GM18502 (cell line): ENCODE measurements at regions not wholly inside any gene's neighbourhood (a gene's known extent, or its start where the extent isn't known, plus 50 kb on each side); places are given as distances from the start of the nearest gene placed in this dataset.
A peak's percentile ranks its signal among the peaks of the same experiment; 100 is the strongest.

ENCODE experiments used
- ATAC-seq: cut with Tn5 transposase; IDR thresholded peaks from one replicate; pipeline ENCODE4 v1.9.1; 2021; ENCODE audit warnings: mild to moderate bottlenecking; ENCODE audit not compliant: unreplicated experiment, poor library complexity

DNA sequence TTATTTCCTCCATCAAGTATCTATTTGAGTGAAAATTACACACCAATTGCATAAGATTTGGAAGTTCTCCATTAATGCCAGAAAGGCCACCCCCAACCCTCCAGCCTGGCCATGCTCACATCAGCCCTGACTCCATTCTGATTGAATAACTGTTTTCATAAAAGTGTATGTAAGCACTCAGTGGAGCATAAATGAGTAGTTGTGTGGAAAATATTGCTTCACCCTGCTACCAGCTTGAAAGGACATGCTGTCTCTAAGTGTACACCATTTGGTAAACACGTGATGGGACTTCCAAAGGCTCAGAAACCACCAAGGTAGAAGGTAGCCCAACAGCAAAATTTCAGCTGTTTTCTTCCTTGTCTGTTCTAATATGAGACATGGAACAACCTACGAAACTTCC is 393.8 kb downstream of the ZNF385D start:
- ATAC-seq: no peak

DNA sequence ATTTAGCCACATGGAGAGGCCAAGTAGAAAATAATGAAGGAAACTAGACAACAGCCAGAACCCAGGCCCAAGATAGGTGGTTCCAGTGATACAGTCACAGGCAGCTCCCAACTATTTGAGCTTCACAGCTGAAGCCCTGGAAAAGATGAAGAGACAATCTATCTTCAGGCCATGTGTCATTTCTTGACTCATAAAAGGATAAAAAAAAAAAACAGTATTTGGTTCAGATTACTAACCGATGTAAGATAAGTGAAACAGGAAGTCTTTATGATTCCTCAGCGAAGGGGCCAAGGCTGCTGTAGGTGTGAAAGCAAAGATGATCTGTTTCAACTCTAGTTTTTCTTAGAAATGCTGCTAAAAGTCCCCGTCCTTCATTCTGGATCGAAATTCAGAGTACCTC is 394.6 kb downstream of the ZNF385D start:
- ATAC-seq: no peak

DNA sequence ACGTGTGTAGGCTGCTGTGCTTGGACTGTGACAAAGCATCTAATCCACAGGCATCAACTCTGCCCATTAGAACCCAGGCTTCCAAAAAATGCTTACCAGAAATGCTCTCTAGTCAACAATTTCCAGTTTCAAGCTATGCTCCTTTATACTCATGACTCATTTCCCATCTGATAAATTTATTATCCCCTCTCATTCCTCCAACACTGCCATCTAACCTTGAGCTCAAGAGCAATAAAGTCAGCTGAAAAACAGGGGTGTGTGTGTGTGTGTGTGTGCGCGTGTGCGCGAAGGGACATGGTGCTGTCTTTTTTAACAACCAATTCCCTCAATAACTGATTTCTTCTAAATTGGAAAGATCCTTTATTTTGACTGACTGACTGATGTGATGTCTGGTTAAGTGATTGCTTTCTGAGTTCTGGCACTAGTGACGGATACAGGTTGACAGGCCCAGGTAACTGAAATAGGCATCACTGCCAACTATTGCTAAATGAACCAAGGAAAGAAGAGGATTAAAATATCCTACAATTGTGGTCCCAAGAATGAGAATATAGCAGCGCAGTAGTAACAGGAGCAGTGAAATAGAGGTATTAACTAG is 405.5 kb downstream of the ZNF385D start:
- no peak for ATAC-seq

DNA sequence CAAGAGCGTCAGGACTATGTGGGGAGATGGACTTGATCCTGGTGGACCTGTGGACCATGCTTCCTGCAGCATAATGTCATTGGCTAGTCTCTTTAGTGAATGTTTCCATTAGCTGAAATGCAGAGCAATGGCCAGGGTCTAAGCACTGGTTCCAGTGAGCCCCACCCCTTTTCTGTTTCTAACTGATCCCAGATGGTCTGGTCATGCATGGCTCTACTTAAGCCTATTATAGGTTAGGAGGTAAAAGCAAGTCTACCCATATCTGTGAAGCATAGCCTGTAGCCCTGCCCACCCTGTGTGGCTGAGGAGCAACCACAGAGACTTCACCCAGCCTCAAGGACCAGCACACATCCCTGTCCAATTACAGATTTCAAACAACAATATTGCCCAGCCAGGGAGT is 419.2 kb downstream of the ZNF385D start:
- no peak for ATAC-seq

DNA sequence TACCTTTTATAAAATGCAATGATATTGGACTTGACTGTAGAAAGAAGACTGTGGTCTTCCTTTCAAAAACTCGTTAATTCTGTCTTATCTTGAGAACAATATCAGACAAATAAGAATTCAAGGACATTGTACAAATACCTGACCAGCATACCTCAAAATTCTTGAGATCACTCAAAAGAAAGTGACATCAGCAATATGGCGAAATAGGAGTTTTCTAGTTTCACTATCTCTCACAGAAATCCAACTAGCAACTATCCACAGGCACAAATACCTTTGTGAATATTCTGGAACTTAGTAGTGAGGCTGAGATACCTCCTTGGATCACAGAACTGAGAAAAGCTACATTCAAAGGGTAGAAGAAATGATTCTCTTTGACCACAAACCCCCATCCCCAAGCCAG is 419.7 kb downstream of the ZNF385D start:
- no peak for ATAC-seq

DNA sequence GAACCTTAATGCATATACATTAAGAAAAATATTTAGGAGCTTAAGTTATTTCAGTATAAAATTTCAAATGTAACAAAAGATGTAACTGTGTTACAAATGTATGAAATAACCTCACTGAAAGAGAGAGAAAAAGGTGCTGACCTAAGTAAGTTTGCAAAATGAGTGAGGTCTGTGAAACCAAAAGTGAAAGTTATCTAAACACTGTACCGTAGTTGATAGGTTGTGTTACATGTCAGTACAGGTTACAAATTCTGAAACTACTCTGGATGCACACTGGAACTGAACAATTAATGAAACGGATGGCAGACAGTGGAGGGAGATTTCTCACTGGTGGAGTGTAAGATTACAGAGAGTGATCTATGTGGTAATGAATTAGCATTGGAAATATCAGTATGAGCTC is 420.7 kb downstream of the ZNF385D start:
- peak; percentile 85 for ATAC-seq

DNA sequence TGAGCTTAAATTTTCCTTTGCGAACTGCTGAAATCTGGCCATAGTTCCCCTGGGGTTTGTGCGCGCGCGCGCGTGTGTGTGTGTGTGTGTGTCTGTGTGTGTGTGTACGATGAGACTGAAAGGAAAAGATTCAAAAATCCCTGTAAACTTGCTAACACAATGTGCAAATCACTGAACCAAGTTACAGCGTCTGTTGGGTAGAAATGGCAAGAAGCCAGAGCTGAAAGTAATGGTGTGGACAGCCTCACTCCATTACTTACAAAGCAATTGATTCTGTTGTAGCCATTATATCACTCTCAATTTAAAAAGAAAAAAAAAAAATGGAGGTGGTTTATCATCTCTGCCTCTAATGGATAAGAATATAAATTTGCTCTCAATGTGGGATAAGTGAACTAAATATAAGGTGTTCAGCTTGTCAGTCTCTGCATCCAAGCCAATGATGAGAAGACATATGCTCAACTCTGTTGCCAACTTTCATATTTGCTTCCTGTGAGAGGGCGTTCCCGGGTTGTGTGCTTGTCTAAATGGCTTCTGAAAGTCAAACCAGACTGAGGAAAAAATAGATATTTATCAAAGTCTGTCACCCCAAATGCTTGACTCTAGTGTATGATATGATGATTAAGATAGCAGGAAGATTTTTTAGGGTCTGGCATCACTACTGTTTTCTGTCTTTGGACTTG is 422.2 kb downstream of the ZNF385D start:
- no peak for ATAC-seq

DNA sequence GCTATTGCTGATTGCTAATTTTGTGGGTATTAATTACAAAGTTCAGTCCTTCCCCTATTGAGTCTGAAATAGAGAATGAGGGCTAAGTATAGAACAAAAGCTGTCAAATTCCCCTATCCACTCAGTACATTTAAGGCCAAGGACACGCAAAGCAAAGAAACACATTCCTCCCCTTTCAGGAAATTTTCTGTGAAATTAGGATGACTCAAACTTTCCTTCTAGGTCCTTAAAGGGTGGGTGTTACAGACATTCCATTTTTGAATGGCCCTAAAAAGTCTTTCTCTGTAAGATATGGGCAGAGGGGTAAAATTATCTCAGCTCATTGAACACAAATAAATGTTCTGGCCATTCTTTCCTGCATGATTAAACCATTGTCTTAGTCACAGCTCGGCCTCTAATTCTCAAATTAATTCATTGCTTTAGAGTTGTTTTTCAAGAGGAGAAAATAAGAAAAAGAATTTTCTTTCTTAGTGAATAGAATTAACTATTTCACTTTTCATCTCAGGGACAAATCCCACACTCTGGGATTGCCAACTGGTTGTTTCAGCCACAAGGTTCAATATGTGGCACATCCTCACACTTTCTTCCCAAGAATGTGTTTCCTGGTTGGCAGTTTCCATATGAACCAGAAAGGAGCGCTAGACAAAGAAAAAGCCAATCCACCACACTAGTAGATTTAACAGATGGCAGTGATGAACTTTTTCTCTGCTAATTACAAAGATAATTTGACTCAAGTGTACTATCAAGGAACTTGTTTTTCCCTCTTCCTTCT is 424.1 kb downstream of the ZNF385D start:
- no peak for ATAC-seq

DNA sequence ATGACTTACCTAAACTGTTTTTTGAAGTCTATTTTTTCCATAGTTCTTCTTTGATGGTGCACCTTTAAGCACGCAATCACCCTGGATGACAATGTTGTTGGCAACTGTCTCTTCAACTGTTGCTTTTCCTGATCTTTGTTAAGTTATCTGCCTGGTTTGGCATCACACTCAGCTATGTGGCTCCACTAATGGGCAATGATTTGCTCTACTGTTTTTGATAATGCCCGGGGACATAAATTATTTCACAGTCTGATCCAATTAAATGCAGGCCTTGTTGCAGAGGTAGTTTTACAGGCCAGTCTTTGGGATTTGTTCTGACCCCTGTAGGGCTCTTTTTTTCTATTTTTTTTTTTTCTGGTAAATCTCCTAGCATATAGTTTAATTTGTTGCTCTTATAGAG is 436.3 kb downstream of the ZNF385D start:
- ATAC-seq: no peak

DNA sequence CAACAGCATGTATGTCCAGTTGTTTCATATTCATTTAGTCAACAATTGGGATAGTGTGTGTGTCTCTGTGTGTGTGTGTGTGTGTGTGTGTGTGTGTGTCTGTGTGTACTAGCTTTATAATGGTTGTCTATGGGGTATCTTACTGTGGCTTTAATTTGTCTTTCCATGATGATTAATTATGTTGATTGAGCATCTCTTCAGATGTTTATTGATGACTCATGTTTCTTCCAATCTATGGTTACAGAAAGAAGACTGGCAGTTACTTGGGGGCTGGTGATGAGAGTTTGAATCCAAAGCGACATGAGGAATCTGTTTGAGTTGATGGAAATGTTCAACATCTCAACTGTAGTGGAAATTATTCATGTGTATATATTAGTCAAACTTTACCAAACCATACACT is 440.1 kb downstream of the ZNF385D start:
- no peak for ATAC-seq

DNA sequence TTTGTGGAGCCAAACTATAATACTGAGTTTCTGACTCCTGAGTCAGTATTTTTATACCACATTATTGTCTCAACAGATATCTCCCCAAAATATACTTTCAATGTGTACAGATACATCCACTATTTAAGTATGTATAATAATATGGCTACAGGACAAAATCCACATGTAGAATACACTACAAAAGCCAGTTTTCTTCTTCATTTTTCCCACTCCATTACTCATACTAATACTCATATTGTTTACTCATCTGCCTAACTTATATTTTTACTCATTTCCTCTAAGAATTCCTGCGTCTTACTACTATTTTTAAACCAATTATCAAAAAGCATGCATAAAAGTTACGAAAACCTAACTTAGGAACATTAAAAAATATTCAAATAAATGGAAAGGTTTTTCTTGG is 440.8 kb downstream of the ZNF385D start:
- no peak for ATAC-seq

DNA sequence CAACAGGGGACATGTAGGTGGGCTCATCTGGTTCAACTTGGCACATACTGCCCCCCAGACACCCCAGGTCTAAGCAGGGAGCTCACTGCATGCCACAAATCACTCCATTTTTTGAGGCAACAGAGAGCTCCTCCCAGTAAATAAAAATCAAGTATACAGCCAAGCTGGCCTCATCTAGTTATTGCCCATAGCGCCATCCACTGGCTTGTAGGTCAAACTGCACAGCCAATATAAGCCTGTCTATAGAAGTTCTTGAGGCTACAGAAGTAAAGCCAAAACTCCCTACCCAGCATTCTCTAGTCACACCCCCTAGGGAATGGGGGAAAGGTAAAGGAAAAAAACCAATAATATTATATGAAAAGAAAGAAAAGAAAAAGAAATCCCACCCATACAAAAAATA is 453.7 kb downstream of the ZNF385D start:
- no peak for ATAC-seq

DNA sequence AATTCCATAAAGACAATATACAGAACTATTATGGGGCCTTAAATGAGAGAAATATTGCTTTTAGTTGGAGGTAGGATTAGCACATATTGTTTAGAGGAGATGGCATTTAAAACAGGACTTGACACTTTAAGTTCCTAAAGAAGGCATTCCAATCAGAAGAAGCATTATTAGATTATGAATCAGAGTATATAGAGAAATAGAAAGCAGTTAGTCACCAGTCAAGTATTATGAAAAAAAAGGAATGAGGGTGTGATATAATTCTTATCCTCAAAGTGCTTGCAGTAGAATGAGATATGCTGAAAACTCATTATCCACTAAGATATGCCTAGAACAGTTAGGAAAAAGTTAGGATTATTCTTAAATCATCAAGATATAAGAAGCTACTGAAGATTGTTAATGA is 456.2 kb downstream of the ZNF385D start:
- no peak for ATAC-seq

DNA sequence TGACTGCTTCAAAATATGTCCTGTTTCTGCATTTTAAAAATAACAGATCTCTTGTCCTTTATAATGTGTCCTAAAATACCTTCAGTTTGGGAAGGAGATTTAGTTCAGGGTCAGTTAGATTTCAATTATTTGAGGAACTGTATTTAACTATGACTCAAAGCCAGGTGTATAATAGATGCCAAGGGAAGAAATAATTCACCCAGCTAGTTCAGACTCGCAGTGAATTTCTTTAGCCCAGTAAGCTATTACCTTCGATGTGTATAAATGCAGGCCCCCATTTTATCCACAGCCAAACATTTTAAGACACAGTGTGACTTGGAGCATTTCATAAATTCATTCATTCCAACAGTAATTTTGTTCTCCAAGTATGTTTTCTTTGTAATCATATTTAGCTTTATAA is 458.0 kb downstream of the ZNF385D start:
- ATAC-seq: no peak

DNA sequence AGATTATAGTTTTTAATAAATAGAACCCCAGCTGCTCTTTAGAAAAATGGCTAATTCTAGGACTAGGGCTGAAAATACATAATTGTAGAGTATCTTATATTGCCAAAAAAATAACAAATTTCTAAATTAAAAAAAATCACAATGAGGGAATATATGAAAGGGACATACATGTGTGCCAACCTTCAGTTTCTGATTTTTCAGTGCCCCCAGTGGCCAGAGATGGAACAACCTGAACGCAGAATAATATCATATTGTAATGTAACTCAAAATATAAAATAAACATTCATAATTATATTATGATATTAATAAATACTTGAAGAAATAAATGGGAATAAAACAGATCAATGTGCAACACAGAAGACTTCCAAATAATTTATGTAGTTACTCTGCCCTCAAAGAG is 460.5 kb downstream of the ZNF385D start:
- no peak for ATAC-seq

DNA sequence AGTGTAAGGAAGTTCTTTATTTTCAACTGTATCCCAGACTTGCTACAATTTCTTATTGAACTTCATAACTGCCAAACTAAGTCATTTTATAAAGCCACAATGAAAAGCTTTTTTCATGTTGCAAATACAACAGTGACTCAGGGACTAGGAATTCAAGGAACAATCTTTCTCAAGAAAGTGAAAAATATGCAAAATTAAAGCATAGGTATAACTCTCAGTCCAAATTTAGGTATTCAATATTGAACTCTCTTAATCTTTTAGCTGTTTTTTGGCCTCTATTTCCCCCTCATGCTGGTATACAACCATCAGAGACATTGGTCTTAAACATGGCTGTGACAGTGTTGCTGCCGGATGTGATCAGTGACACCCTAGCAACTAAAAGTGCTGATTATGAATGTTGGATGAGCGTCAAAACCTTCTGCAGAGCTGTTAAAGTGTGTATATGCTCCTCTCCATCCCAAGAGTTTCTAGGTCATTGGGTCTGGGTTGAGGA is 476.9 kb downstream of the ZNF385D start:
- ATAC-seq: no peak

DNA sequence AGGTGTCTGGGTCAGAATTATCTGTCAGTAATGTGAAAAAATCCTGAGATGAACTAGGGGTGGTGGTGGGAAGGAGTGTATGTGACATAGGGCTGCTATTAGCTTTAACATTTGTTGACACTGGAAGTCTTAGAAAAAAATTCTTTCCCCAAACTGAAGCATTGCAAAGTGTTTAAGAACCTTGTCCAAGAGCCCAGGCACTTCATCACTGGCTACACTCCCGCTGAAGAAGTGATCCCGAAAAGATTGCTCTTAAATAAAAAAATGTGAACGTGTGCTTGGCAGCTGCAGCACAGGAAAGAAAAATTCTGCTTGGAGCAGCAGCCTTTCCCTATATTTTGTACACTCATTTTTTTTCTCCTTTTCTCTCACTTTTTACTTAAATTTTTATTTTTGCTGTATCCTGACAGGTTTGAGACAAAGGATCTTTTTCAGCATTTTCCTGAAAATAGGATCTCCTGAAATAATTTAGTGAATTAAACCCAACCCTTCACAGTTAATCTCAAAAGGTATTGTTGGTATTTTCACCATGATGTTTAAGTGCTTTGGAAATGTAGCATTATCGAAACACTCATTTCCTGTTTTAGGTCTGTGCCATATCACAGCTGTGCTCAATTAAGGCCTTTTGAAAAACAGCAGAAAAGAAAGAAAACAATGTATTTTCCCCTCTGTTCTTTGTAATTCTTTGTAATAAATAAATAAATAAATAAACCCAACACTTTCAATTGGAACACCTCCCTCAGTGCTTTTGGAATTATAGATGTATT is 477.6 kb downstream of the ZNF385D start:
- no peak for ATAC-seq

DNA sequence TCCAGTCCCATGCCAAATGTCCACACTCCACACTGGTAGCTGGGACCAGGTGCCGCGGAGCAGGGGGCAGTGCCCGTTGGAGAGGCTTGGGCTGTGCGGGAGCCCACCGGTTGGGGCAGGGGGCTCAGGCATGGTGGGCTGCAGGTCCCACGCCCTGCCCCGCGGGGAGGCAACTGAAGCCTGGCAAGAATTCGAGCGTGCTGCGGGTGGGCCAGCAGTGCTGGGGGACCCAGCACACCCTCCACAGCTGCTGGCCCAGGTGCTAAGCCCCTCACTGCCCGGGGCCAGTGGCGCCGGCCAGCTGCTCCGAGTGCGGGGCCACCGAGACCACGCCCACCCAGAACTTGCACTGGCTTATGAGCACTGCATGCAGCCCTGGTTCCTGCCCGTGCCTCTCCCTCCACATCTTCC is 479.4 kb downstream of the ZNF385D start:
- no peak for ATAC-seq

DNA sequence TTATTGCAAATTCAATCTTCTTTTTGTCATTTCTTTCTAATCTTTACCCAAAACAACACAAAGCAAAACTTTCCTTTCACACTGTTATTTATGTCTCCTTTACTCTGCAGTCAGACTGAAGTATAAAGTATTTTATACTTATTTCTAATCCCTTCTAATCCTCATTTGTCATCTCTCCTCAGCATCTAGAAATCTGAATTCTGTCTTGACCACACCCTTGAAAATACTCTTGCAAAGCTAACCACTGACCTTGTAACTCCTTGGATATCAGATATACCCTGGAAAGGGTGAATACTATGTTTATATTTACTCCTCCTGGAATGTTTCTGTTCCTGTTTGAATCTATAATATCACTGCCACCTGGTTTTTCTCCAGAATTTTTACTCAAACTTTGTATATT is 481.1 kb downstream of the ZNF385D start:
- no peak for ATAC-seq

DNA sequence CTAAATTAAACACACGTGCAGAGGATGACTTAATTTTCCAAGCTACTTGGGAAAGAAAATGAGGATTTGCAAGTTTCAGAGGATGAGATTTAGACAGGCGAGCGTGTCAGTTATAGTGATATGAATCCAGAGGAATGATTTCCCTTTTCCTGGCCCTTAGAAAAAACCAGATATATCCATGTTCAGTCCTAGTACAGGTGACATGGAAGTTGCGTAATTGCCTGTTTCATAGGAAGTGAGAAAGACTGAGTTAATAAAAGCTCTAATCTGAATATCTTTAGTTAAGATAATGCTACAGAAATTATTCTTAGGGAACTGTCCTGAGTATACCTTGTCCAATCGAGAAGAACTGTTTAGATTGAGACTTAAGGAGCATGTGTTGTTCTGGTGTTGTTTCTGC is 490.5 kb downstream of the ZNF385D start:
- ATAC-seq: no peak

DNA sequence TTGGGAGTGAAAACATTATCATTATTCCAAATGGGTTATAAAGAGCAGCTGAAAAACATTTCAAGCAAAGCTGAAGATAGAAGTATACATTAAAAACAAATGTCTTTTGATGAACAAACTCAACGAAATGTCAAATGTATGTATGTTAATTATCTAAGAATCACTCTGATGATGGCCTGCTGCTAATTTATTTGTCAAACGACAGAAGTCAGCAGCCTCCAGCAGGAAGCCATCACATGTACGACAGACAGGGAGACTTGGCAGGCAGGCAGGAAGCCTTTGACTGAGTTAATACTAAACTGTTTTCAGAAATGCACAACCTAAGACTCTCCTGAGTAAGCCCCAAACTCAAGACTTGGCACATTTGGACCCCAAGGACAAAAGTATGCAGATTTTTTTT is 491.1 kb downstream of the ZNF385D start:
- ATAC-seq: no peak
